Activated CD4-positive, alpha-beta T cell treated with anti-CD3 and anti-CD28 coated beads, Interleukin-2, amount 50 U/mL, for 24 hours (primary cell): ENCODE measurements at regions not wholly inside any gene's neighbourhood (a gene's known extent, or its start where the extent isn't known, plus 50 kb on each side); places are given as distances from the start of the nearest gene placed in this dataset.
"Not testable (repeated sequence)": the region's sequence is repeated elsewhere in the genome, so short reads cannot be mapped to it uniquely, and the experiment has no call there.

ENCODE experiments used
- DNase-seq, 2 donors: peaks; one replicate each; pipeline ENCODE4 v3.0.0-alpha.2; 2020; ENCODE audit warnings: low read depth in 1 of 2, low spot score in 1 of 2

GRCh38 chr22:34587357-34588356, 478.3 kb upstream of the ISX start:
- no peak for DNase-seq

- no peak for DNase-seq
Observed at GRCh38 chr22:34588871-34589545, 476.9 kb upstream of the ISX start.

- DNase-seq: no peak
Observed at GRCh38 chr22:34592123-34592740, 473.7 kb upstream of the ISX start.

- no peak for DNase-seq
Observed at GRCh38 chr22:34599567-34599966, 466.4 kb upstream of the ISX start.

- DNase-seq: no peak
Observed at GRCh38 chr22:34604312-34604711, 461.6 kb upstream of the ISX start.

GRCh38 chr22:34608106-34608505, 457.9 kb upstream of the ISX start:
- no peak for DNase-seq

GRCh38 chr22:34608540-34609115, 457.3 kb upstream of the ISX start:
- DNase-seq: no peak

- no peak for DNase-seq
Observed at GRCh38 chr22:34609646-34610045, 456.3 kb upstream of the ISX start.

- no peak for DNase-seq
Observed at GRCh38 chr22:34620161-34620560, 445.8 kb upstream of the ISX start.

- DNase-seq: no peak
Observed at GRCh38 chr22:34620832-34621231, 445.1 kb upstream of the ISX start.

GRCh38 chr22:34622602-34623001, 443.4 kb upstream of the ISX start:
- DNase-seq: no peak

- no peak for DNase-seq
Observed at GRCh38 chr22:34623580-34623979, 442.4 kb upstream of the ISX start.

GRCh38 chr22:34625892-34626291, 440.1 kb upstream of the ISX start:
- DNase-seq: not testable (repeated sequence)

GRCh38 chr22:34638128-34638527, 427.8 kb upstream of the ISX start:
- DNase-seq: no peak

- no peak for DNase-seq
Observed at GRCh38 chr22:34639911-34640310, 426.0 kb upstream of the ISX start.

- DNase-seq: no peak
Observed at GRCh38 chr22:34645375-34645774, 420.6 kb upstream of the ISX start.

- no peak for DNase-seq
Observed at GRCh38 chr22:34669001-34669400, 397.0 kb upstream of the ISX start.

GRCh38 chr22:34683031-34683430, 382.9 kb upstream of the ISX start:
- DNase-seq: not testable (repeated sequence)

GRCh38 chr22:34684278-34684677, 381.7 kb upstream of the ISX start:
- not testable (repeated sequence) for DNase-seq

GRCh38 chr22:34687116-34687515, 378.8 kb upstream of the ISX start:
- no peak for DNase-seq

- DNase-seq: no peak
Observed at GRCh38 chr22:34688825-34689224, 377.1 kb upstream of the ISX start.
